Midbrain (tissue), 1 donor: ENCODE measurements at regions not wholly inside any gene's neighbourhood (a gene's known extent, or its start where the extent isn't known, plus 50 kb on each side); places are given as distances from the start of the nearest gene placed in this dataset.
"Not testable (repeated sequence)": the region's sequence is repeated elsewhere in the genome, so short reads cannot be mapped to it uniquely, and the experiment has no call there.

ENCODE experiments used
- DNase-seq: peaks from one replicate; lab custom pipeline; 2025; lab: John Stamatoyannopoulos, UW

- no peak for DNase-seq
Observed at GRCh38 chr4:79547851-79548250, 139.8 kb upstream of the GK2 start.

GRCh38 chr4:79545292-79545691 lies 137.3 kb upstream of the GK2 start:
- DNase-seq = not testable (repeated sequence)

GRCh38 chr4:79540143-79540542 lies 132.1 kb upstream of the GK2 start:
- DNase-seq = no peak

GRCh38 chr4:79535516-79535915 lies 127.5 kb upstream of the GK2 start:
- no peak for DNase-seq

GRCh38 chr4:79528241-79528706 lies 120.2 kb upstream of the GK2 start:
- no peak for DNase-seq

GRCh38 chr4:79526641-79527565 lies 118.9 kb upstream of the GK2 start:
- DNase-seq = no peak

GRCh38 chr4:79516114-79516513 lies 108.1 kb upstream of the GK2 start:
- DNase-seq = no peak

GRCh38 chr4:79514621-79515329 lies 106.7 kb upstream of the GK2 start:
- DNase-seq = peak; percentile 12

- no peak for DNase-seq
Observed at GRCh38 chr4:79513576-79513975, 105.5 kb upstream of the GK2 start.

GRCh38 chr4:79512363-79512762 lies 104.3 kb upstream of the GK2 start:
- no peak for DNase-seq

- DNase-seq = no peak
Observed at GRCh38 chr4:79502081-79502480, 94.1 kb upstream of the GK2 start.

- no peak for DNase-seq
Observed at GRCh38 chr4:79498282-79498681, 90.3 kb upstream of the GK2 start.

GRCh38 chr4:79497001-79497400 lies 89.0 kb upstream of the GK2 start:
- DNase-seq = no peak

- no peak for DNase-seq
Observed at GRCh38 chr4:79495447-79495846, 87.4 kb upstream of the GK2 start.

- DNase-seq = no peak
Observed at GRCh38 chr4:79492148-79492547, 84.1 kb upstream of the GK2 start.

GRCh38 chr4:79489506-79489905 lies 81.5 kb upstream of the GK2 start:
- DNase-seq = no peak

- DNase-seq = no peak
Observed at GRCh38 chr4:79476196-79476595, 68.2 kb upstream of the GK2 start.

GRCh38 chr4:79473439-79473724 lies 65.4 kb upstream of the GK2 start:
- DNase-seq = no peak

- no peak for DNase-seq
Observed at GRCh38 chr4:79472693-79473438, 64.8 kb upstream of the GK2 start.

- DNase-seq = no peak
Observed at GRCh38 chr4:79472036-79472435, 64.0 kb upstream of the GK2 start.

GRCh38 chr4:79471309-79471708 lies 63.3 kb upstream of the GK2 start:
- no peak for DNase-seq

- no peak for DNase-seq
Observed at GRCh38 chr4:79467246-79467932, 59.4 kb upstream of the GK2 start.
